HG03175 (cell line): ENCODE measurements at regions not wholly inside any gene's neighbourhood (a gene's known extent, or its start where the extent isn't known, plus 50 kb on each side); places are given as distances from the start of the nearest gene placed in this dataset.
"Not testable (repeated sequence)": the region's sequence is repeated elsewhere in the genome, so short reads cannot be mapped to it uniquely, and the experiment has no call there.

ENCODE experiments used
- ATAC-seq: cut with Tn5 transposase; IDR thresholded peaks from one replicate; pipeline ENCODE4 v1.9.1; 2021; ENCODE audit warnings: mild to moderate bottlenecking, moderate library complexity; ENCODE audit not compliant: unreplicated experiment

GRCh38 chrX:3815896-3816664, 102.6 kb upstream of the PRKX start:
- no peak for ATAC-seq

DNA sequence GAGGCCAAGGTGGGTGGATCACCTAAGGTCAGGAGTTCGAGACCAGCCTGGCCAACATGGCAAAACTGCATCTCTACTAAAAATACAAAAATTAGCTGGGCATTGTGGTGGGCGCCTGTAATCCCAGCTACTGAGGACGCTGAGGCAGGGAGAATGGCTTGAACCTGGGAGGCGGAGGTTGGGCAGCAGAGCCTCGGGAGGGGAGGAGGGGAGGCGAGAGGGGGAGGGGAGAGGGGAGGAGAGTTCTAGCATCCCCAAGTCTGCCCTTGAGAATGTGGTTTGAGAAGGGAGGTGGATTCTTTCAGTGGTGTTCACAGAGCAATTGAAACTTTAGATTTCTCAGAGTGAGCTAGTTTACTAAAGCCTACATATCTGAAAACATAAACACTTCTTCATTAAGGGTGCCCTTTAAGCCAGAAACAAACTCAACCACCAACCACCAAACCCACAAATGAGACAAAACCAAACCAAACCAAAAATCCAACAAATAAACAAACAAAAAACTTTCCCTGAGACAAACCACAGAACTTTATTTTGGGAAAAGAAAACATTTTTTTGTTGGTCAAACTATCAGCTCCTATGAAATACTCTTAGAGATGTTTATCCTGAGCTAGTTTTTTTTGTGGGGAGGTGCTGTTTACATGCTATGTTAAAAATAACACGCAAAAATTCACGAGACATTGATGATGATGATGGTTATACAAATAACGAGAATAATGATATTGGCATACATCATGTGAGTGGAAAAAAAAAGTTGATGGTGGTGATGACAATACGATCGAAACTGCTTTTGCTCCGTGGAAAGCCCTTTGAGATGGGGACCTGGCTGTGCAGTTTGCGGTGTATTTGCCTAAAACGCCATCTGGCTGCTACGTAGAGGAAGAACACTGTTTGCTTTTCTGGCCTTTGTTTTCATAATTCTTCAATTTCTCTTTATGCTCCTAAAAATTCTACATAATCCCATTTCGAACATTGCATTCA, 98.2 kb upstream of the PRKX start:
- peak; percentile 15 for ATAC-seq

DNA sequence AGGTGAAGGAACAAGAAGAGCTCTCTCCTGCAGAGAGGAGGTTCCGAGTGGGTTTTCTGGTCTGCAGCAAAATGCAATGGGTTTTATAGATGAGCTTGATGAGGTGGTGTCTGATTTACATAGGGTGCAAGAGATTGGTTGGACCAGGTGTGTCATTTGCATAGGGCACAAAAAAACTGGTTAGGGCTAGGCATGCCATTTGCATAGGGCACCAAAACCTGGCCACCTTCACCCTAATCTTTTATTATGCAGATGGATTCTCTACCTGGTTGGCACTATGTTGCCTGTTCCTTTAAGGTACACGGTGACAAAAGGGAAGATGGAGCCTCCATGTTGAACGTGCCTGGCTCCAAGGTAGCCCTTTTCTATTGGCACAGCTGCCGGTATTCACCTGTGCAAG, 94.5 kb upstream of the PRKX start:
- ATAC-seq, result no peak

- no peak for ATAC-seq
Observed at GRCh38 chrX:3806630-3807029, 93.2 kb upstream of the PRKX start.

DNA sequence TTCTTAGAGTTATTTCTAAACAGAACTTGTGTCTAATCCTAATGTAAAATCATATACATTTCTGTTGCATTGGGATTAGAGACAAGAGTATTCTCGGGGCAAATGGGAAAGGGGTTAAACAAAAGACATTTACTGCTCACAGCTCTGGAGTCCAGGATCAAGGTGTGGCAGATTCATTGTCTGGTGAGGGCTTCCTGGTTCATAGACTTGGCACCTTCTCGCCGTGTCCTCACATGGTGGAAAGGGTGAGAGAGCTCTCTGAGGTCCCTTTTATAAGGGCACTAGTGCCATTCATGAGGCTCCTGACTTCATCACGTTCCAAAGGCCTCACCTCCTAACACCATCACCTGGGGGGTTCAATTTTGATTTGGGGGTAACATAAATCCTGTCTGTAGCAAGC, 90.3 kb upstream of the PRKX start:
- no peak for ATAC-seq

- ATAC-seq, result no peak
Observed at GRCh38 chrX:3803305-3803704, 89.9 kb upstream of the PRKX start.

- ATAC-seq, result not testable (repeated sequence)
Observed at GRCh38 chrX:3795411-3795810, 82.0 kb upstream of the PRKX start.

GRCh38 chrX:3791449-3791848, 78.0 kb upstream of the PRKX start:
- ATAC-seq, result no peak

DNA sequence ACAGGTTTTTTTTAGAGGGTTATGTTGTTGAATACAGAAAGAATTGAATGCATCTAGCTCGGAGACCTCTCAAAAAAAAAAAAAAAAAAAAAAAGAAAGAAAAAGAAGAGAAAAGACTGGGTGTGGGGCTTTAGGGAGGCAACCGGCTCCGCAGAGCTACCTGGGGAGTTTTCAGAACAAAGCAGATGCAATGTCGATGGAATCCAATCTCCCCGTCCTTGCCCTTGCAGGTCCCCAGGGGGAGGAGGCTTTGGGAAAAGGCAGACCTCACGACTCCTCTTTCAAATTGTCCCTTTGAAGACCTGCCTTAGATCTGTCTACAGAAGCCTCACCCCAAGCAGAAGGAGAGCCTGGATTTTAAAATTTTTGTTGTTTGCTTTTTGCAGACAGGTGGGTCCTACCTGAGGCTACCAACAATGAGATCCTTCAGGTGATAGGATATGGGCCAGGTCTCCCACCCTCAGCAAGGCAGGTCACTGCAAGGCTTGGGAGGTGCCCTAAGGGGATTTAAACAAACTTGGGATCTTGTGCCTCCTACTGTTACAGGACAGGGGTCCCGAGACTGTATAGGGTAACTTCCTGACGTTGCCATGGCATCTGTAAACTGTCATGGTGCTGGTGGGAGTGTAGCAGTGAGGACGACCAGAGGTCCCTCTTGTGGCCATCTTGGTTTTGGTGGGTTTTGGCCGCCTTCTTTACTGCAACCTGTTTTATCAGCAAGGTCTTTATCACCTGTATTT, 75.2 kb upstream of the PRKX start:
- ATAC-seq, result no peak

- ATAC-seq, result no peak
Observed at GRCh38 chrX:3787856-3788255, 74.4 kb upstream of the PRKX start.

DNA sequence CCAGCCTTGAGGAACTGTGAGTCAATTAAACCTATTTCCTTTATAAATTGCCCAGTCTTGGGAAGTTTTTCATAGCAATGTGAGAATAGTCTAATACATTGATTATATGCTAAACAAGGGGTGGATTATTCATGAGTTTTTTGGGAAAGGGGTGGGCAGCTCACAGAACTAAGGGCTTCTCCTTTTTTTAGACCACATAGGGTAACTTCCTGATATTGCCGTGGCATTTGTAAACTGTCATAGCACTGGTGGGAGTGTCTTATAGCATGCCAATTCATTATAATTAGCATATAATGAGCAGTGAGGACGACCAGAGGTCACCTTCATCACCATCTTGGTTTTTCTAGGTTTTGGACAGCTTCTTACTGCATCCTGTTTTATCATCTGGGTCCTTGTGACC, 72.4 kb upstream of the PRKX start:
- ATAC-seq, result not testable (repeated sequence)

DNA sequence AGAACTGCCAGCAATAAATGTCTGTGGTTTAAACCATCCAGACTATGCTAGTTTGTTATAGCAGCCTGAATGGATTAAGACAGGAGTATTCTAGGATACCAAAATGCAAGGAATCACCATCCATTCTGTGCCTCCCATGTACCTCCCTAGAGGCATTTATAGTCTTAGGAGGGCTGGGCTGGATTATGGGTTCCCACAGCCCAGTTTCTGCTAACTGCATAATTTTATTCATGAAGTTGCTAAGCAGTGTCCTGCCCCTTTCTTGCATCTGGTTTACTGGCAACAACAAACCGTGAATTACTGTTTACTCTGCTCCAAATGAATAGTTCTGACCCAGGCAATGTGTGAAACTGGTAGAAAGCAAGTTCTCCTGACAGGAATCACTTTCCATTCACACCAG, 67.1 kb upstream of the PRKX start:
- ATAC-seq, result no peak

- no peak for ATAC-seq
Observed at GRCh38 chrX:3779546-3779945, 66.1 kb upstream of the PRKX start.

DNA sequence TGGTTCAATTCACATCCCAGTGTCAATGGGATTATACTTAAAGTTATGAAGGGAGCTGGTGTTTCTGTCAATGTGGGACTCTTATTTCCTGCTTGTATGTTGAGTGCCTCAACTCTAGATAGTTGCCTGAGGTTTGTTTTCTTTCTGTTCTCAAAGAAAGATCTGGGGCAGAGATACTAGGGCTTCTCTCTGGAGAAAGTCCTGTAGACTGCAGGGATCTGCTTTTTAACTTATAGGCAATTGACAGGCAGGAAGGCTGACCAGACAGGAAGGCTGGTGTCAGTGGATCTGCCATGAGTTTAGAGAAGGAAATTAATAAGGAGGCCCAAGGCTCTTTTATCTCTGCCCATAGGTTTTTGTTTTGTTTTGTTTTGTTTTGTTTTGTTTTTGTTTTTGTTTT, 64.0 kb upstream of the PRKX start:
- no peak for ATAC-seq

DNA sequence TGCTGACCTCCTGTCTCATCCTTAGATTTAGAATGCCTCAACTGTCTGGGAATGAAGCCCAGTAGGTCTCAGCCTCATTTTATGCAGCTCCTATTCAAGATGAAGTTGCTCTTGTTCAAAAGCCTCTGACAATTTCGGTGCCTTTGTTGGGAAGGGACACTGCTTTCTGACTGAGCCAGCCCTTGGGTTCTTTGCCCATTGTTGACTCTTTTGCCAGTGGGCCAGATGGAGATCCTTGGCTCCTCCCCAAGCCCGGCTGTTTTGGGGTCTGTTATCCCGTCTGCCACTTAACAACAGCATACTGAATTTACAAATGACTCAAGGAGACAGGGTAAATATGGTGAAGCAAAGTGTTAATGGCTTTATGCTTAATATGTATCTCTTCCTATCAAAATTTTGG, 58.3 kb upstream of the PRKX start:
- no peak for ATAC-seq

GRCh38 chrX:3768881-3769280, 55.4 kb upstream of the PRKX start:
- no peak for ATAC-seq
